ENCODE measurements at regions not wholly inside any gene's neighbourhood (a gene's known extent, or its start where the extent isn't known, plus 50 kb on each side); places are given as distances from the start of the nearest gene placed in this dataset.

DNA sequence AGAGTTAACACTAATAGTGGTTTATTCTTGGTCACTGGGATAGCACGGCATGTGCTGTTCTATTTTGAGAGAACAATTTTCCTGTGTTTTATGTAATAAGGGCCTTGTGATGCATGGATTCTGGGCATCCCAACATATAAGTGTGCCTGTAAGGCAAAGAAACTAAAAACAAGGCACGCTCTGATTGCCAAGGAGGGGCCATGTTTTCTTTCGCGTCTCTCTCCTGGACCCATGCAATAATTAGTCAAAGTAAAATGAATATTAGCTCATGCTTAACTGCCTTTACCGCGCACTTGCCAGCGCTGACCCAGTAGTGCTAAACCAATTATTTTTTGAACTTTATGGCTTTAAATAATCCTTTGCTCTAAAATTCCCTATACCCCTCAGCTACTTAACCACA, 140.9 kb downstream of the PSAT1 start:
- no peak for TF ChIP-seq LEF1 (IDR thresholded peaks at IDR 0.05; ENCODE audit: borderline replicate concordance)
- no peak for TF ChIP-seq TARDBP (IDR thresholded peaks at IDR 0.05)
- no peak for TF ChIP-seq SUZ12 (IDR thresholded peaks at IDR 0.05)
- no peak for TF ChIP-seq CTBP1 (IDR thresholded peaks at IDR 0.05; ENCODE audit: borderline replicate concordance)
- TF ChIP-seq SP1 (IDR thresholded peaks at IDR 0.05) = no peak
- TF ChIP-seq FOXM1 (IDR thresholded peaks at IDR 0.05; ENCODE audit: borderline replicate concordance) = no peak
- no peak for TF ChIP-seq FOXA1 (IDR thresholded peaks at IDR 0.05)
- TF ChIP-seq BHLHE40 (IDR thresholded peaks at IDR 0.05; ENCODE audit: borderline replicate concordance) = no peak
- TF ChIP-seq ZNF384 (IDR thresholded peaks at IDR 0.05) = no peak
- TF ChIP-seq L3MBTL2 (conservative IDR thresholded peaks at IDR 0.05) = no peak
